22Rv1 (cell line): ENCODE measurements at regions not wholly inside any gene's neighbourhood (a gene's known extent, or its start where the extent isn't known, plus 50 kb on each side); places are given as distances from the start of the nearest gene placed in this dataset.
"Not testable (repeated sequence)": the region's sequence is repeated elsewhere in the genome, so short reads cannot be mapped to it uniquely, and the experiment has no call there.

Experiments
- H3K27ac ChIP-seq: fragments of 450-650 bp; 2 replicates; pipeline ENCODE4 v1.5.1; 2017
- ZFX ChIP-seq: fragments of 450-650 bp; IDR thresholded peaks from 2 replicates; pipeline ENCODE4 v1.6.1; 2017; ENCODE audit warnings: antibody characterized with exemption, borderline replicate concordance
- TF ChIP-seq, protein P1 (sequence below): fragments of 450-650 bp; IDR thresholded peaks from 2 replicates; pipeline ENCODE4 v1.5.1; 2017; ENCODE audit warnings: mild to moderate bottlenecking

- no peak for TF ChIP-seq ZFX
- TF ChIP-seq, protein P1, sequence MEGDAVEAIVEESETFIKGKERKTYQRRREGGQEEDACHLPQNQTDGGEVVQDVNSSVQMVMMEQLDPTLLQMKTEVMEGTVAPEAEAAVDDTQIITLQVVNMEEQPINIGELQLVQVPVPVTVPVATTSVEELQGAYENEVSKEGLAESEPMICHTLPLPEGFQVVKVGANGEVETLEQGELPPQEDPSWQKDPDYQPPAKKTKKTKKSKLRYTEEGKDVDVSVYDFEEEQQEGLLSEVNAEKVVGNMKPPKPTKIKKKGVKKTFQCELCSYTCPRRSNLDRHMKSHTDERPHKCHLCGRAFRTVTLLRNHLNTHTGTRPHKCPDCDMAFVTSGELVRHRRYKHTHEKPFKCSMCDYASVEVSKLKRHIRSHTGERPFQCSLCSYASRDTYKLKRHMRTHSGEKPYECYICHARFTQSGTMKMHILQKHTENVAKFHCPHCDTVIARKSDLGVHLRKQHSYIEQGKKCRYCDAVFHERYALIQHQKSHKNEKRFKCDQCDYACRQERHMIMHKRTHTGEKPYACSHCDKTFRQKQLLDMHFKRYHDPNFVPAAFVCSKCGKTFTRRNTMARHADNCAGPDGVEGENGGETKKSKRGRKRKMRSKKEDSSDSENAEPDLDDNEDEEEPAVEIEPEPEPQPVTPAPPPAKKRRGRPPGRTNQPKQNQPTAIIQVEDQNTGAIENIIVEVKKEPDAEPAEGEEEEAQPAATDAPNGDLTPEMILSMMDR: no peak
These were observed 192.0 kb downstream of the CWF19L2 start for GRCh38 chr11:107265591-107266121.

GRCh38 chr11:107263844-107264563 is 193.6 kb downstream of the CWF19L2 start:
- TF ChIP-seq ZFX: no peak
- TF ChIP-seq, protein P1: no peak
- no peak overlapping the region for H3K27ac ChIP-seq

More at GRCh38 chr11:107265591-107266121, 192.0 kb downstream of the CWF19L2 start:
- no peak overlapping the region for H3K27ac ChIP-seq

- TF ChIP-seq, protein P1: no peak
- no peak overlapping the region for H3K27ac ChIP-seq
These were observed 197.8 kb downstream of the CWF19L2 start for GRCh38 chr11:107259811-107260221.

GRCh38 chr11:107257710-107258109 is 199.9 kb downstream of the CWF19L2 start:
- no peak overlapping the region for H3K27ac ChIP-seq
- no peak for TF ChIP-seq ZFX
- TF ChIP-seq, protein P1: no peak

- not testable (repeated sequence) for H3K27ac ChIP-seq
These were observed 204.0 kb downstream of the CWF19L2 start for GRCh38 chr11:107253661-107254060.

DNA sequence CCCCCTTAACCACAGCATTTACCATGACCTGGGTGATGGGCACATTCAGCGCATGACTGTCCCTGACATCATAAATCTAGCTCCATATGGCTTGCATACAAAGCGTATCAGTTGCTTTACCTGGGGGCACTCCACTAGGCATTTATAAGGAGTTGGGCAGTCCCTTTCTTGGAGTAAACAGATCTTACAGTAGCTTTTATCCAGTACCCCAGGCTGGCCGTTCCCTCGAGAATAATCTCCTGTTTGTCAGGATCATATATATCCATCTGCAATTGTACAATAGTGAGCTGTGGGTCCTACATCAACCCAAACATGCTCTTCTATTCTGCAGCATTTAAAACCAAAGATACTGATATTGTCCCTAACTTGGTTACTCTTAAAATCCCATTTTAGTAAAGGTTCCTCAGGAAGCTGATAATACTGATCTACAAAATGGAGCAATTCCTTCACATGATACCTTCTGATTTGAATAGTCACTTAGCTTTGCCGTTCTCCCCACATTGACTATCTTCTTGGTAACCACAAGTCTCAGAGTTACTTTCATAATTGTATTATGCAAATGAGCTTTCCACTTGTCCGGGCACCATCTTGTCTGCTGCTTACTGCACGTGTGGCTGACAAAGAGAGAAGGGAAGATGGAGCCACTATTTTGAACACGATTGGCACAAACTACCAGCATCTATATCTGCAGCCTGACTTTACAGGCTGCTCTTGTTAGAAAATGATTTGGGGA is 205.0 kb downstream of the CWF19L2 start:
- TF ChIP-seq ZFX: no peak
- TF ChIP-seq, protein P1: no peak

GRCh38 chr11:107251298-107251697 is 206.3 kb downstream of the CWF19L2 start:
- TF ChIP-seq, protein P1: no peak
- TF ChIP-seq ZFX: no peak

More for the DNA sequence above, 205.0 kb downstream of the CWF19L2 start:
- H3K27ac ChIP-seq: no peak overlapping the region

More at GRCh38 chr11:107251298-107251697, 206.3 kb downstream of the CWF19L2 start:
- no peak overlapping the region for H3K27ac ChIP-seq
